MM.1S (cell line): ENCODE measurements at regions not wholly inside any gene's neighbourhood (a gene's known extent, or its start where the extent isn't known, plus 50 kb on each side); places are given as distances from the start of the nearest gene placed in this dataset.

Experiments
- DNase-seq: peaks from one replicate; pipeline ENCODE4 v3.0.0-alpha.2; 2015
- H2AFZ ChIP-seq: fragments of 300-600 bp; sonication (generic); 2 replicates; pipeline ENCODE4 v1.6.0; 2016; ENCODE audit warnings: antibody characterized with exemption, low read length
- H3F3A ChIP-seq: fragments of 300-600 bp; sonication (generic); 2 replicates; pipeline ENCODE4 v1.6.1; 2016; ENCODE audit warnings: mild to moderate bottlenecking, antibody characterized with exemption, low read length, moderate library complexity, mixed read lengths; ENCODE audit not compliant: insufficient read depth
- H3K27ac ChIP-seq: fragments of 300-600 bp; sonication (generic); 2 replicates; pipeline ENCODE4 v1.5.1; 2016; ENCODE audit warnings: mild to moderate bottlenecking, low read length
- H3K27me3 ChIP-seq: fragments of 300-600 bp; sonication (generic); replicated peaks from 2 replicates; pipeline ENCODE4 v1.6.0; 2016; ENCODE audit warnings: low read length; ENCODE audit not compliant: insufficient read depth
- H3K36me3 ChIP-seq: fragments of 300-600 bp; sonication (generic); replicated peaks from 2 replicates; pipeline ENCODE4 v1.6.1; 2016; ENCODE audit warnings: mild to moderate bottlenecking, low read length, mixed read lengths; ENCODE audit not compliant: insufficient read depth
- H3K4me1 ChIP-seq: fragments of 300-600 bp; sonication (generic); 2 replicates; pipeline ENCODE4 v1.6.1; 2016; ENCODE audit warnings: low read length, mixed read lengths
- H3K4me2 ChIP-seq: fragments of 300-600 bp; sonication (generic); 2 replicates; pipeline ENCODE4 v1.6.0; 2016; ENCODE audit warnings: low read depth, low read length
- H3K4me3 ChIP-seq: fragments of 300-600 bp; sonication (generic); 2 replicates; pipeline ENCODE4 v1.5.1; 2016; ENCODE audit warnings: low read length, mixed read lengths
- H3K79me2 ChIP-seq: fragments of 300-600 bp; sonication (generic); 2 replicates; pipeline ENCODE4 v1.6.1; 2016; ENCODE audit warnings: mixed run types, low read length, mixed read lengths
- H3K9ac ChIP-seq: fragments of 300-600 bp; sonication (generic); 2 replicates; pipeline ENCODE4 v1.6.1; 2016; ENCODE audit warnings: low read length, mixed read lengths
- H3K9me2 ChIP-seq: fragments of 300-600 bp; sonication (generic); replicated peaks from 2 replicates; pipeline ENCODE4 v1.6.1; 2016; ENCODE audit warnings: mild to moderate bottlenecking, low read length, mixed read lengths; ENCODE audit not compliant: insufficient read depth
- H3K9me3 ChIP-seq: fragments of 300-600 bp; sonication (generic); replicated peaks from 2 replicates; pipeline ENCODE4 v1.6.1; 2016; ENCODE audit warnings: mild to moderate bottlenecking, low read length, mixed read lengths; ENCODE audit not compliant: insufficient read depth
- H4K20me1 ChIP-seq: fragments of 300-600 bp; sonication (generic); 2 replicates; pipeline ENCODE4 v1.6.1; 2016; ENCODE audit warnings: mild to moderate bottlenecking, low read length, moderate library complexity, mixed read lengths; ENCODE audit not compliant: insufficient read depth
- EZH2 ChIP-seq: fragments of 300-600 bp; sonication (generic); optimal IDR thresholded peaks from 2 replicates; pipeline ENCODE3; 2017; ENCODE audit warnings: low read depth, mild to moderate bottlenecking, antibody characterized with exemption, low read length, mixed read lengths
- EZH2phosphoT487 ChIP-seq: fragments of 300-600 bp; sonication (generic); IDR thresholded peaks from 2 replicates; pipeline ENCODE4 v1.6.1; 2018; ENCODE audit warnings: antibody characterized with exemption, low read length
- TF ChIP-seq, protein P1 (sequence below): fragments of 300-600 bp; sonication (generic); IDR thresholded peaks from 2 replicates; pipeline ENCODE4 v1.5.1; 2016; ENCODE audit warnings: antibody characterized with exemption, low read length, mixed read lengths

- Histone ChIP-seq H3K9me3 (no peaks in the 10 kb centered on the region), H3K4me1 (no peaks in the 10 kb centered on the region), H2AFZ (no peak overlapping the region), H3K9me2 (no peaks in the 10 kb centered on the region), H3K27me3 (no peaks in the 10 kb centered on the region), H3K36me3 (no peaks in the 10 kb centered on the region), H3K27ac (no peak overlapping the region), H3K9ac (no peak overlapping the region), H3K79me2 (no peaks in the 10 kb centered on the region), H3K4me3 (no peak overlapping the region), H4K20me1 (no peaks in the 10 kb centered on the region), H3F3A (no peaks in the 10 kb centered on the region), H3K4me2 (no peak overlapping the region)
- no peak for DNase-seq
- TF ChIP-seq EZH2 (no peak), EZH2phosphoT487 (no peak)
- TF ChIP-seq, protein P1, sequence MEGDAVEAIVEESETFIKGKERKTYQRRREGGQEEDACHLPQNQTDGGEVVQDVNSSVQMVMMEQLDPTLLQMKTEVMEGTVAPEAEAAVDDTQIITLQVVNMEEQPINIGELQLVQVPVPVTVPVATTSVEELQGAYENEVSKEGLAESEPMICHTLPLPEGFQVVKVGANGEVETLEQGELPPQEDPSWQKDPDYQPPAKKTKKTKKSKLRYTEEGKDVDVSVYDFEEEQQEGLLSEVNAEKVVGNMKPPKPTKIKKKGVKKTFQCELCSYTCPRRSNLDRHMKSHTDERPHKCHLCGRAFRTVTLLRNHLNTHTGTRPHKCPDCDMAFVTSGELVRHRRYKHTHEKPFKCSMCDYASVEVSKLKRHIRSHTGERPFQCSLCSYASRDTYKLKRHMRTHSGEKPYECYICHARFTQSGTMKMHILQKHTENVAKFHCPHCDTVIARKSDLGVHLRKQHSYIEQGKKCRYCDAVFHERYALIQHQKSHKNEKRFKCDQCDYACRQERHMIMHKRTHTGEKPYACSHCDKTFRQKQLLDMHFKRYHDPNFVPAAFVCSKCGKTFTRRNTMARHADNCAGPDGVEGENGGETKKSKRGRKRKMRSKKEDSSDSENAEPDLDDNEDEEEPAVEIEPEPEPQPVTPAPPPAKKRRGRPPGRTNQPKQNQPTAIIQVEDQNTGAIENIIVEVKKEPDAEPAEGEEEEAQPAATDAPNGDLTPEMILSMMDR: no peak
Measured at GRCh38 chr3:148289159-148289558, 408.5 kb upstream of the AGTR1 start.

GRCh38 chr3:148297013-148297412 lies 400.7 kb upstream of the AGTR1 start:
- no peaks in the 10 kb centered on the region for H3K79me2 ChIP-seq
- H3K9ac ChIP-seq: no peak overlapping the region
- no peak overlapping the region for H3K27ac ChIP-seq
- no peak overlapping the region for H3K4me2 ChIP-seq
- no peak for DNase-seq
- no peaks in the 10 kb centered on the region for H3K9me2 ChIP-seq
- H3K27me3 ChIP-seq: no peaks in the 10 kb centered on the region
- no peak overlapping the region for H3K4me3 ChIP-seq
- peaks cover 22% of the 10 kb centered on the region for H3K4me1 ChIP-seq
- H3K9me3 ChIP-seq: no peaks in the 10 kb centered on the region
- peaks cover 14% of the 10 kb centered on the region for H3F3A ChIP-seq
- no peaks in the 10 kb centered on the region for H4K20me1 ChIP-seq
- H2AFZ ChIP-seq: no peak overlapping the region
- TF ChIP-seq EZH2phosphoT487 (no peak), EZH2 (no peak)
- TF ChIP-seq, protein P1: no peak
- H3K36me3 ChIP-seq: no peaks in the 10 kb centered on the region

DNA sequence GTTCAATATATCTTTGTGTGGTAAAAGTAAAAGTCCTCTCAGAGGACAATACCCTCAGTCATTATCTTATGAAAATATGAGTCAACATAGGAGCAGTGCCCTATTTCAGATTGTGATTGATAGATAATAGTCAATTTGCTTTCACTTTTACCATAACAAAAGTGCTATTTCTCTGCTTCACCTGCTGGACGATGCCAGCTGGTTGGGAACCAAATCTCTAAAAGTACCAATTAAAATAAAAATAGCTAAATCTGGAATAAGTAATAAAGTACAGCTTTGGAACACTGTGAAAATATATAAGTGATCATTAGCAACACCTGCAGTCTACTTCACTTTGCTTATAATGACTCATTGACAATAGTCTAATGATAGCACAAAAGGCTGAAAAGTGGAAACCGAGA lies 390.3 kb upstream of the AGTR1 start:
- no peak overlapping the region for H3K4me3 ChIP-seq
- TF ChIP-seq EZH2phosphoT487 (no peak), EZH2 (no peak)
- TF ChIP-seq, protein P1: no peak
- H3F3A ChIP-seq: no peaks in the 10 kb centered on the region
- H3K79me2 ChIP-seq: no peaks in the 10 kb centered on the region
- H3K27ac ChIP-seq: no peak overlapping the region
- no peak overlapping the region for H3K9ac ChIP-seq
- no peaks in the 10 kb centered on the region for H3K9me3 ChIP-seq
- H3K27me3 ChIP-seq: no peaks in the 10 kb centered on the region
- no peak overlapping the region for H2AFZ ChIP-seq
- DNase-seq: no peak
- no peaks in the 10 kb centered on the region for H3K9me2 ChIP-seq
- H3K4me1 ChIP-seq: no peaks in the 10 kb centered on the region; the same call in 1 of the 2 replicates
- no peaks in the 10 kb centered on the region for H4K20me1 ChIP-seq
- H3K4me2 ChIP-seq: no peak overlapping the region; the same call in 1 of the 2 replicates
- H3K36me3 ChIP-seq: no peaks in the 10 kb centered on the region
